Ishikawa (cell line): ENCODE measurements at regions not wholly inside any gene's neighbourhood (a gene's known extent, or its start where the extent isn't known, plus 50 kb on each side); places are given as distances from the start of the nearest gene placed in this dataset.

Source experiments
- CEBPB ChIP-seq: IDR thresholded peaks from 2 replicates; pipeline ENCODE4 v1.6.1; 2012
- CREB1 ChIP-seq: IDR thresholded peaks from 2 replicates; pipeline ENCODE4 v1.6.1; 2012; ENCODE audit warnings: low read depth
- EGR1 ChIP-seq: IDR thresholded peaks from 2 replicates; pipeline ENCODE4 v1.6.1; 2012
- EP300 ChIP-seq: IDR thresholded peaks from 2 replicates; pipeline ENCODE4 v1.6.1; 2012; ENCODE audit warnings: borderline replicate concordance
- FOXM1 ChIP-seq: IDR thresholded peaks from 2 replicates; pipeline ENCODE4 v1.6.1; 2012; ENCODE audit warnings: low read depth, borderline replicate concordance
- NFIC ChIP-seq: IDR thresholded peaks from 2 replicates; pipeline ENCODE4 v1.6.1; 2012
- RAD21 ChIP-seq: IDR thresholded peaks from 2 replicates; pipeline ENCODE4 v1.6.1; 2012; ENCODE audit warnings: low read depth
- TAF1 ChIP-seq: IDR thresholded peaks from 2 replicates; pipeline ENCODE4 v1.6.1; 2012; ENCODE audit warnings: low read depth, mild to moderate bottlenecking
- TCF12 ChIP-seq: IDR thresholded peaks from 2 replicates; pipeline ENCODE4 v1.6.1; 2012; ENCODE audit warnings: low read depth
- TEAD4 ChIP-seq: IDR thresholded peaks from 2 replicates; pipeline ENCODE4 v1.6.1; 2012
- YY1 ChIP-seq: IDR thresholded peaks from 2 replicates; pipeline ENCODE4 v1.6.1; 2012; ENCODE audit warnings: low read depth
- ZBTB7A ChIP-seq: IDR thresholded peaks from 2 replicates; pipeline ENCODE4 v1.6.1; 2012; ENCODE audit warnings: low read depth
- TF ChIP-seq, protein P1 (sequence below): IDR thresholded peaks from 2 replicates; pipeline ENCODE4 v1.6.1; 2012
- TF ChIP-seq, protein P2 (sequence below): IDR thresholded peaks from 2 replicates; pipeline ENCODE4 v1.6.1; 2012; ENCODE audit warnings: low read depth, mild to moderate bottlenecking
- TF ChIP-seq, protein P3 (sequence below): IDR thresholded peaks from 2 replicates; pipeline ENCODE4 v1.6.1; 2012

DNA sequence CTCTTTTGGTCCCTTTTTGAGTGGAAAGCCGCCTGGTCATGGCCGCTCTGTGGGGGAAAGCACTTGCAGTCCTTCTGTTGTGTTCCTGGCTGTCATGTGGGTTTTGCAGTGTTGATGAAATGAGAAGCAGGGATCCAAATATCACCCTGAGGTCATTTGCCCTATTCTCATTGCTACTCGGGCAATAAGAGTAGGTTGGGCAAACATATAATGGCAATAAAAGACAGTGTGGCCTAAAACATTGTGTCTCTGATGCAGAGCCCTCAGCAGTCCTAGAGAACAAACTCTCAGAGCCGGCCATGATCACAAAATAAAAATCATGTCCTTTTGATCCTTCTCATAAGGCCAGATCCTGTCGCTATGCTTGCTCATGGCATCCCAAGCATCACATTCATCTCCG lies 361.1 kb upstream of the KLF4 start:
- TF ChIP-seq CREB1 (no peak), RAD21 (no peak), YY1 (no peak), TCF12 (no peak), EP300 (no peak)

DNA sequence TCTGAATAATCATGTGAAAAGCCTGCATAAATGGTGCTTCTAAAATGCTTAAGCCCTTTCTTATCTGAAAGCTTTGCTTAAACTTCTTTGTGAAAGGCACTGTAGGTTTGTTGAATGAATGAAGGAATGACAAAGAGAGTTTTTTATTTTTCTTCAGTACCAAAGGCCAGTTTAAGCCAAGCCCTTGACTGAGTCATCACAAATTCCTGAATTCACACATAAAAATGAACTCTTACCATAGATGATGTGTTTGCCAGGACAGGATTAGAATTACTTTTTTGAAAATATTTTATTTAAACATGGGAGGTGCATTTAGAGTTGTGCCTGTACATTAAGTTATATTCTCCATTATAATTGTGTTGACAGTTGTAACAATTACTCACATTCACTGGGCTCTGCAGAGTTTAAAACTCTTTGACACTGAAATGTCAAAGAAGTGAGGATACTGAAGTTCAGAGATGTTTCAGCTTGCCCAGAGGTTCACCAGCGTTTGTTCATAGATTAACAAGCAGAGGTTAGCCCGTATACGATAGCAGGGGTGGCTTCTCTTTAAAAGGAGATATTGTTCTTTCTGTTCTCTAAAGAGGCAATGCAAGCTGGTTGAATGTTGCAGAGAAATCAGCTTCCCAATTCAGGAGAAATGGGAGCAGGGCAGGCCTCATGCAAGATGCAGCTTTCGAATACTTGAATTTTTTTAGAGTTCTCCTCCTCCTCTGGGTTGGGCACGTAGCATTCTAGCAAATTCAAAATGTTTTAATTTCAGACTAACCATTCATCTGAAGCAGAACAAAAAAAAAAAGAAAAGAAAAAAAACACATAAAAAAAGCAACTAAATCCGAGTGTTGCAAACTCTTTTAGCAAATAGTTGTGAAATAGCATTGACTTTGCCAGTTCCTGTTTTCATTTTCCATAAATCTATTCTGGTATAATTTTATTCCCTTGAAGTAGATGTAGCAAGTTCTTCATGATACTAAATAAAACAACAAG lies 358.7 kb upstream of the KLF4 start:
- TF ChIP-seq TAF1 = no peak
- no peak for TF ChIP-seq EGR1
- TF ChIP-seq TCF12 = no peak
- TF ChIP-seq EP300 = no peak
- TF ChIP-seq ZBTB7A = no peak
- TF ChIP-seq CREB1 = no peak
- TF ChIP-seq CEBPB = no peak
- no peak for TF ChIP-seq NFIC
- TF ChIP-seq FOXM1 = no peak
- no peak for TF ChIP-seq YY1
- TF ChIP-seq RAD21 = no peak
- TF ChIP-seq, protein P1, sequence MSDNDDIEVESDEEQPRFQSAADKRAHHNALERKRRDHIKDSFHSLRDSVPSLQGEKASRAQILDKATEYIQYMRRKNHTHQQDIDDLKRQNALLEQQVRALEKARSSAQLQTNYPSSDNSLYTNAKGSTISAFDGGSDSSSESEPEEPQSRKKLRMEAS = no peak
- no peak for TF ChIP-seq TEAD4

DNA sequence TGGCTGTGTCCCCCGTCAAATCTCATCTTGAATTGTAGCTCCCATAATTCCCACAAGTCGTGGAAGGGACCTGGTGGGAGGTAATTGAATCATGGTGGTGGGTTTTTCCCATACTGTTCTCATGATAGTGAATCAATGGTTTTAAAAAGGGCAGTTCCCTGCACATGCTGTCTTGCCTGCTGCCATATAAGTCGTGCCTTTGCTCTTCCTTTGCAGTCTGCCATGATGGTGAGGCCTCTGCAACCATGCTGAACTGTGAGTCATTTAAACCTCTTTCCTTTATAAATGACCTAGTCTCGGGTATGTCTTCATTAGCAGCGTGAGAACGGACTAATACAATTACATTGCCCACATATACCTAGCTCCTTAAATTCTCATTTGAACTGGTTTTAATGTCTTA lies 353.0 kb upstream of the KLF4 start:
- TF ChIP-seq TAF1 = no peak
- no peak for TF ChIP-seq EP300
- TF ChIP-seq, protein P2, sequence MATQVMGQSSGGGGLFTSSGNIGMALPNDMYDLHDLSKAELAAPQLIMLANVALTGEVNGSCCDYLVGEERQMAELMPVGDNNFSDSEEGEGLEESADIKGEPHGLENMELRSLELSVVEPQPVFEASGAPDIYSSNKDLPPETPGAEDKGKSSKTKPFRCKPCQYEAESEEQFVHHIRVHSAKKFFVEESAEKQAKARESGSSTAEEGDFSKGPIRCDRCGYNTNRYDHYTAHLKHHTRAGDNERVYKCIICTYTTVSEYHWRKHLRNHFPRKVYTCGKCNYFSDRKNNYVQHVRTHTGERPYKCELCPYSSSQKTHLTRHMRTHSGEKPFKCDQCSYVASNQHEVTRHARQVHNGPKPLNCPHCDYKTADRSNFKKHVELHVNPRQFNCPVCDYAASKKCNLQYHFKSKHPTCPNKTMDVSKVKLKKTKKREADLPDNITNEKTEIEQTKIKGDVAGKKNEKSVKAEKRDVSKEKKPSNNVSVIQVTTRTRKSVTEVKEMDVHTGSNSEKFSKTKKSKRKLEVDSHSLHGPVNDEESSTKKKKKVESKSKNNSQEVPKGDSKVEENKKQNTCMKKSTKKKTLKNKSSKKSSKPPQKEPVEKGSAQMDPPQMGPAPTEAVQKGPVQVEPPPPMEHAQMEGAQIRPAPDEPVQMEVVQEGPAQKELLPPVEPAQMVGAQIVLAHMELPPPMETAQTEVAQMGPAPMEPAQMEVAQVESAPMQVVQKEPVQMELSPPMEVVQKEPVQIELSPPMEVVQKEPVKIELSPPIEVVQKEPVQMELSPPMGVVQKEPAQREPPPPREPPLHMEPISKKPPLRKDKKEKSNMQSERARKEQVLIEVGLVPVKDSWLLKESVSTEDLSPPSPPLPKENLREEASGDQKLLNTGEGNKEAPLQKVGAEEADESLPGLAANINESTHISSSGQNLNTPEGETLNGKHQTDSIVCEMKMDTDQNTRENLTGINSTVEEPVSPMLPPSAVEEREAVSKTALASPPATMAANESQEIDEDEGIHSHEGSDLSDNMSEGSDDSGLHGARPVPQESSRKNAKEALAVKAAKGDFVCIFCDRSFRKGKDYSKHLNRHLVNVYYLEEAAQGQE = no peak
- TF ChIP-seq YY1 = no peak
- TF ChIP-seq NFIC = no peak
- TF ChIP-seq, protein P1 = no peak
- TF ChIP-seq CEBPB = no peak
- no peak for TF ChIP-seq CREB1
- no peak for TF ChIP-seq TCF12
- no peak for TF ChIP-seq ZBTB7A
- TF ChIP-seq, protein P3, sequence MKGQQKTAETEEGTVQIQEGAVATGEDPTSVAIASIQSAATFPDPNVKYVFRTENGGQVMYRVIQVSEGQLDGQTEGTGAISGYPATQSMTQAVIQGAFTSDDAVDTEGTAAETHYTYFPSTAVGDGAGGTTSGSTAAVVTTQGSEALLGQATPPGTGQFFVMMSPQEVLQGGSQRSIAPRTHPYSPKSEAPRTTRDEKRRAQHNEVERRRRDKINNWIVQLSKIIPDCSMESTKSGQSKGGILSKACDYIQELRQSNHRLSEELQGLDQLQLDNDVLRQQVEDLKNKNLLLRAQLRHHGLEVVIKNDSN = no peak
- no peak for TF ChIP-seq TEAD4
- TF ChIP-seq FOXM1 = no peak

DNA sequence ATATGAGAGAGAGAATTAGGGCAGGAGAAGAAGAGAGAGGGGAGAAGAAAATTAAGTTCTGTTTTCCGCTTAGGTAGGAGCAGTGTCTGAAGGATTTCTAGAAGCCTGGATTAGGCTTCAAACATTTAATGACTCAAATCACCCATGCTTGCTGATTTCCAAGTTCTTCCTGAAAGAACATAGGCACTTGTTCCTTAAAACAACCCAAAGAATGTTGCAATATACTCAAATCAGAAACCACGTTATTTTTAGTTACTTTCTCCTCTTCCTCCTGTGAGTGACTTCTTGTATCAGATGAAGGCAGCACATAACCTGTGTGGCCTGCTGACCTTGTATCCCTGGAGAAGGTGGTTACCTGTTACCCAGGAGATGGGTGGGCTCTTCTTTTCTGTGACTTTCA lies 351.5 kb upstream of the KLF4 start:
- TF ChIP-seq ZBTB7A = no peak
- no peak for TF ChIP-seq TCF12
- no peak for TF ChIP-seq EP300

DNA sequence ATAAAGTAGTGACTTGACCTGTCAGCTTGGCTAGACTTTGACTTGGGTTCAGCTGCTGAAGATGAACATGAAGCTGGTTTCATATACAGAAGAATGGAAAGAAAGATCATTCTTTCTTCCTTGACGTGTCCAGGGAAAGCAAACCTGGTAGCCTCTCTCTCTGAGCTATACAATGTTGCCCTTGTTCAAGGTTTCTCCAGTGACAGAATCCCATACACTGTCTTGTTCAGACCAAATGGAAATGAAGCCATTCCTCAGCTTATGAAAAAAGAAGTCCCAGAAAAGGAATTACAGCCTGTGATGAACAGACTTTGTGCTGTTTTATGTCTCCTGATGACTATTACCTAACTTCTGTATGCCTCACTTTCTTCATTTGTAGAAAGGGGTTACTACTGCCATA lies 349.8 kb upstream of the KLF4 start:
- TF ChIP-seq NFIC = no peak
- TF ChIP-seq EGR1 = no peak

DNA sequence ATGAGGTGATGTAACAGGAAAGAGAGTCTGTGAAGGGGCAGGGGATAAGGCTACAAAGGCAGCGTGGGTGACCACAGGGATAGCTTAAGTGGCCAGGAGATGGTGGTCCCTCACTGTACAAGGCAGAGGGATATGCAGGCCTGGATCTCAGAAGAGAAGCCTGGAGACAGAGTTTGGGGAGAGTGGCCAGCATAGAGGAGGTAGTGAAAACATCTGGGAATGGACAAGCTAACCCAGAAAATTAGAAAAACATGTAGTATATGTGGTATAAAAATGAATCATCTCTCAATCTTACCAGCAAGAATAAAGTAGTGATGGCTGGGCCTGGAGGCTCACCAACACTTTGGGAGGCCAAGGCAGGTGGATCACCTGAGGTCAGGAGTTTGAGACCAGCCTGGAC lies 349.2 kb upstream of the KLF4 start:
- TF ChIP-seq FOXM1 (no peak), EGR1 (no peak), CEBPB (no peak), RAD21 (no peak), NFIC (no peak), YY1 (no peak)

DNA sequence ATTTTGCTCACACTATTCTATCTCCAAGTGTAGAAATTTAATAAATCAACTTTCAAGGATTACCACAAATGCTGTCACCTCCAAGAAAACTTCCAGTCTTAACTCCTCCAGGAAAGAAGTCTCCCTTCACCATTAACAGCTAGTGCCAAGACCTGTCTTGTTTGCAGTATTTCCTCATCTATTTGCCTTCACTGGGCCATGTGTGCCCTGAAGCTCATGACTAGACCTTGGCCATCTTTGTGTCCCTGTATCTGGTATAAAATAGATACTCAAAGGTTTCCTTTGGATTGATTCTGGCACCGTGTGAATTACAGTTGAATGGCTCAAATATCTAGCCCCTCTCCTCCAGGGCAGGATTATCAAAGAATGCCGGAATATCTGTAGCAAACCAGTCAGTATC lies 346.7 kb upstream of the KLF4 start:
- no peak for TF ChIP-seq EP300
- no peak for TF ChIP-seq TCF12
- no peak for TF ChIP-seq ZBTB7A
- no peak for TF ChIP-seq CEBPB
- TF ChIP-seq FOXM1 = no peak
- TF ChIP-seq RAD21 = no peak
- no peak for TF ChIP-seq CREB1

DNA sequence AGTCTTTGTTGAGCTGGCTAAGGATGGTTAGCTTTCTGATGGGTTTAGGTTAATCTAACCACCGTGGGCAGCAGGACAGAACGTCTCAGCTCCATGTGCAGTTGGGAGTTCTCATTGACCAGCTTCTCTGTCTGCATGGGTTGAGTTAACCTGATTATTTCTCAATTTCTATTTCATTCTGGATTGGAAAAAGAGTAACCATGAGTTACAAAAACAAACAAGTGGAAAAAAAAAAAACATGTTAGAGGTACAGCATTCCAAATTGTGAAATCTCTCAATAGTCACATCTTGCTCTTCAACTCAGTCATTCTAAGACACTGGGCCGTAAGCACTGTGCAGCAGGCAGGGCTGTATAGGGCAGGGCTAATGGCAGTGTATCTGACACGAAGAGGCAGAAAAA lies 343.7 kb upstream of the KLF4 start:
- TF ChIP-seq RAD21 (no peak), FOXM1 (no peak), TAF1 (no peak), TCF12 (no peak), CREB1 (no peak), YY1 (no peak), EP300 (no peak), TEAD4 (no peak), ZBTB7A (no peak), CEBPB (no peak), EGR1 (no peak)
- TF ChIP-seq, protein P2 = no peak
- TF ChIP-seq, protein P1 = no peak
